Prostate gland (tissue), 2 donors: ENCODE measurements at regions not wholly inside any gene's neighbourhood (a gene's known extent, or its start where the extent isn't known, plus 50 kb on each side); places are given as distances from the start of the nearest gene placed in this dataset.

ENCODE experiments used
- DNase-seq: peaks from one replicate; pipeline ENCODE4 v3.0.0-alpha.2; 2019; ENCODE audit warnings: low spot score
- H3K27ac ChIP-seq, 2 donors: fragments of 200-600 bp; sonication (generic); 2 replicates each; pipeline ENCODE4 v1.5.1; 2017 to 2019
- H3K27me3 ChIP-seq: fragments of 200-600 bp; sonication (generic); replicated peaks from 2 replicates; pipeline ENCODE4 v1.5.1; 2019; ENCODE audit not compliant: insufficient read depth
- H3K36me3 ChIP-seq, 2 donors: fragments of 200-600 bp; sonication (generic); 1 replicate in 1 of 2; 2 replicates in 1 of 2; pipeline versions ENCODE4 v1.5.1 to v1.8.1; 2017 to 2019
- H3K4me1 ChIP-seq: fragments of 200-600 bp; sonication (generic); replicated peaks from 2 replicates; pipeline ENCODE4 v1.5.1; 2019
- H3K4me3 ChIP-seq, 2 donors: fragments of 200-600 bp; sonication (generic); 2 replicates each; pipeline ENCODE4 v1.5.1; 2017 to 2019
- H3K9me3 ChIP-seq: fragments of 200-600 bp; sonication (generic); 2 replicates; pipeline ENCODE4 v1.5.1; 2017
- POLR2A ChIP-seq: fragments of 450-650 bp; IDR thresholded peaks from one replicate; pipeline ENCODE4 v1.6.1; 2016; ENCODE audit warnings: antibody characterized with exemption, mild to moderate bottlenecking
- POLR2AphosphoS5 ChIP-seq: sonication (generic); formaldehyde crosslinking; IDR thresholded peaks from one replicate; pipeline ENCODE4 v1.6.1; 2017; ENCODE audit warnings: antibody characterized with exemption
- WGBS: methylation state at CpG from one replicate; pipeline ENCODE4 v1.1.5; 2018; 5-methylcytosine and 5-hydroxymethylcytosine counted together
- intact Hi-C: fragments of 100-400 bp; cut with DNase I; formaldehyde crosslinking; loops from one replicate; pipeline ENCODE4 v1.14.2; 2022
- TF ChIP-seq, protein P1 (sequence below), 4 experiments: fragments of 200-600 bp in 2 of 4; fragments of 450-650 bp in 2 of 4; sonication (generic) in 2 of 4; IDR thresholded peaks; 1 replicate in 3 of 4; 2 replicates in 1 of 4; pipeline ENCODE4 v1.5.1; 2016 to 2019; ENCODE audit warnings: antibody characterized with exemption in 4 of 4, mild to moderate bottlenecking in 2 of 4, moderate library complexity in 2 of 4

DNA sequence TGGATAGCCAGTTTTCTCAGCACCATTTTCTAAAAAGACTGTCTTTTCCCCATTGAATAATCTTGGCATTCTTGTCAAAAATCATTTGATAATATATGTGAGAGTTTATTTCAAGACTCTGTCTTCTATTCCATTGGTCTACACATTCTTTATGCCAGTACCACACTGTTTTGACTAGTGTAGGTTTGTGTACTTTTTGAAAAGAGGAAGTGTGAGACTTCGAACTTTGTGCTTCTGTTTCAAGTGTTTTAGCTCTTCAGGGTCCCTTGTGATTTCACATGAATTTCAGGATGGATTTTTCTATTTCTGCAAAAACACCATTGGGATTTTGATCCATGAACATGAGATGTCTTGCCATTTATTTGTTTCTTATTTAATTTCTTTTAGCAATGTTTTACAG is 78.5 kb upstream of the ALDH1A1 start:
- TF ChIP-seq, protein P1, sequence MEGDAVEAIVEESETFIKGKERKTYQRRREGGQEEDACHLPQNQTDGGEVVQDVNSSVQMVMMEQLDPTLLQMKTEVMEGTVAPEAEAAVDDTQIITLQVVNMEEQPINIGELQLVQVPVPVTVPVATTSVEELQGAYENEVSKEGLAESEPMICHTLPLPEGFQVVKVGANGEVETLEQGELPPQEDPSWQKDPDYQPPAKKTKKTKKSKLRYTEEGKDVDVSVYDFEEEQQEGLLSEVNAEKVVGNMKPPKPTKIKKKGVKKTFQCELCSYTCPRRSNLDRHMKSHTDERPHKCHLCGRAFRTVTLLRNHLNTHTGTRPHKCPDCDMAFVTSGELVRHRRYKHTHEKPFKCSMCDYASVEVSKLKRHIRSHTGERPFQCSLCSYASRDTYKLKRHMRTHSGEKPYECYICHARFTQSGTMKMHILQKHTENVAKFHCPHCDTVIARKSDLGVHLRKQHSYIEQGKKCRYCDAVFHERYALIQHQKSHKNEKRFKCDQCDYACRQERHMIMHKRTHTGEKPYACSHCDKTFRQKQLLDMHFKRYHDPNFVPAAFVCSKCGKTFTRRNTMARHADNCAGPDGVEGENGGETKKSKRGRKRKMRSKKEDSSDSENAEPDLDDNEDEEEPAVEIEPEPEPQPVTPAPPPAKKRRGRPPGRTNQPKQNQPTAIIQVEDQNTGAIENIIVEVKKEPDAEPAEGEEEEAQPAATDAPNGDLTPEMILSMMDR (IDR thresholded peaks at IDR 0.05) = no peak
- TF ChIP-seq POLR2AphosphoS5 = no peak
- no peak for TF ChIP-seq POLR2A
- intact Hi-C loops = no loop called here
- no peaks in the 10 kb centered on the region for H3K9me3 ChIP-seq
- DNase-seq = no peak
- H3K4me3 ChIP-seq = no peak overlapping the region
- no peaks in the 10 kb centered on the region for H3K4me1 ChIP-seq
- no peaks in the 10 kb centered on the region for H3K27me3 ChIP-seq
- 91% methylated on average over 1 of the region's 1 CpG for WGBS
- no peaks in the 10 kb centered on the region for H3K36me3 ChIP-seq
- H3K27ac ChIP-seq = peak overlapping the region in 1 of 2 donors; percentile 19

DNA sequence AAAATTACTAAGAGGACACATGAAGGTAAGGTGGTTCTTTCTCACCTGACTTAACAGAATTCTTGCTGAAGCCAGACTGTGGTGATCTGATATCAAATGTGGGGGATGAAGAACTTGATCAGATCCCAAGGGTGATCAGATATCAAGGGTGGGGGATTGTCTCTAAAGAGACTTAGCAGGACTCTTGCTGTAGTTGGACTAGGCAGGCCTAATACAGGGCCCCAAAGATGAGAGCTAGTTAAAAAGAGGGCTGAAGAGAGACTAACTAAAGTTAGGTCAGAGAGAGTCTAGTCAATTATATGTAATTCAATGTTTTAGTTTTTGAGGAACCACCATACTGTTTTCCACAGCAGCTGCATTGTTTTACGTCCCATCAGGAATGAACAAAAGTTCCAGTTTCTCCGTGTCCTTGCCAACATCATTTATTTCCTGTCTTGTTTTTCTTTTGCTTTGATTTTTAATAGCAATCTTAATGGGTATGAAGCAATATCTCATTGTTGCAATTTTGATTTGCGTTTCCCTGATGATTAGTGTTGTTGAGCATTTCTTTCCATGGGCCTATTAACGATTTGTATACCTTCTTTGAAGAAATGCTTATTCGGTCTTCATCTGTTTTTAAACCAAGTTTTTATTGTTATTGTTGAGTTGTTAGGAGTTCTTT is 77.6 kb upstream of the ALDH1A1 start:
- WGBS = 54% methylated on average over 5 of the region's 5 CpGs
- Histone ChIP-seq H3K27me3 (no peaks in the 10 kb centered on the region), H3K27ac (peak overlapping the region; percentile 10 to 19), H3K4me3 (no peak overlapping the region), H3K4me1 (no peaks in the 10 kb centered on the region), H3K9me3 (no peaks in the 10 kb centered on the region), H3K36me3 (no peaks in the 10 kb centered on the region)
- no peak for TF ChIP-seq POLR2AphosphoS5
- no peak for TF ChIP-seq POLR2A
- TF ChIP-seq, protein P1 (IDR thresholded peaks at IDR 0.05) = no peak
- DNase-seq = no peak
- intact Hi-C loops = no loop called here

DNA sequence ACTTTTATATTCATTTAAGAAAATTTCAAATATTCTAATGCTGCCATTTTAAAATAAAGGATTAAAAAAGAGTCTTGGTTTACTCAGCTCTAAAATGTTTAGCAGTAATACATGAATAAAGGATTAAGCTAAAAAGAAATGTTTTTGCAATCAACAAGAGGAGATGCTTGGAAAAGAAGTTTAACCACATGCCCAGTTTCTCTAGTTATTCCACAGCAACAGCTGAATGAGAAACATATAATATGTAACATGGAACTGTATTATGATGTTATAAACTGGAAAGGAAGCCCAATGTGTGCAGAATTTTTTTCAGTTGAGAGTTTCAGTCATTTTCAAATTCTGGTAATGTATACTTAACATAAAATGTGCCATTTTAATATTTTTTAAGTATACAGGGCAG is 76.5 kb upstream of the ALDH1A1 start:
- Histone ChIP-seq H3K27ac (no peak overlapping the region), H3K9me3 (no peaks in the 10 kb centered on the region), H3K36me3 (no peaks in the 10 kb centered on the region), H3K4me3 (no peak overlapping the region), H3K27me3 (no peaks in the 10 kb centered on the region), H3K4me1 (no peaks in the 10 kb centered on the region)
- TF ChIP-seq, protein P1 (IDR thresholded peaks at IDR 0.05) = no peak
- TF ChIP-seq POLR2AphosphoS5 (no peak), POLR2A (no peak)
- DNase-seq = no peak
- intact Hi-C loops = no loop called here

DNA sequence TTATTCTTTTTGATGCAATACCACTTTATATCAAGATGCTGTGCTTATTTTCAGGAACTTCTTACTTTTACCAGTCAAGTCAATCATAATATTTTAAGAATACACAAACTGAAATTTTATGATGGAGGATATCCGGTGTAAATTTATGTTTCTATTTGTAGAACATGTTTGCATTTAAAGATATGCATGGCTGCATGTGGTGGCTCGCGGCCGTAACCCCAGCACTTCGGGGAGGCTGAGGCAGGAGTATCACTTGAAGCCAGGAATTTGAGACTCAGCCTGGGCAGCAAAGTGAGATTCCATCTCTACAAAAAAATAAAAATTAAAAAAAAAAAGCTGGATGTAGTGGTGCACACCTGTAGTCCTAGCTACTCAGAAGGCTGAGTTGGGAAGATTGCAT is 73.5 kb upstream of the ALDH1A1 start:
- no peak overlapping the region for H3K27ac ChIP-seq
- intact Hi-C loops = no loop called here

More for the DNA sequence above, 73.5 kb upstream of the ALDH1A1 start:
- no peak for TF ChIP-seq POLR2AphosphoS5
- TF ChIP-seq, protein P1 (IDR thresholded peaks at IDR 0.05) = no peak
- TF ChIP-seq POLR2A = no peak
- no peak for DNase-seq
- H3K4me3 ChIP-seq = no peak overlapping the region
- no peaks in the 10 kb centered on the region for H3K9me3 ChIP-seq
- no peaks in the 10 kb centered on the region for H3K4me1 ChIP-seq
- H3K27me3 ChIP-seq = no peaks in the 10 kb centered on the region
- 90% methylated on average over 5 of the region's 5 CpGs for WGBS
- no peaks in the 10 kb centered on the region for H3K36me3 ChIP-seq
